PC-9 (cell line): ENCODE measurements at regions not wholly inside any gene's neighbourhood (a gene's known extent, or its start where the extent isn't known, plus 50 kb on each side); places are given as distances from the start of the nearest gene placed in this dataset.

Experiments
- BruUV-seq: library from RNA; stranded (reverse); fragments of 400-500 nt; replicated peaks from 2 replicates; lab custom pipeline; 2021; lab: Mats Ljungman, UMichigan
- CTCF ChIA-PET: fragments of 300-600 bp; sonication (Branson Sonifier 250); formaldehyde crosslinking; loops from one replicate; lab custom pipeline; 2022; ENCODE audit warnings: antibody characterized with exemption; lab: Charles Lee
- POLR2A ChIA-PET: fragments of 300-600 bp; sonication (Branson Sonifier 250); formaldehyde crosslinking; loops from one replicate; lab custom pipeline; 2022; ENCODE audit warnings: antibody characterized with exemption; ENCODE audit not compliant: unreplicated experiment; lab: Charles Lee
- DNase-seq, 2 experiments: peaks; one replicate each; pipeline versions ENCODE4 v3.0.0 to v3.0.0-alpha.2; 2015 to 2022; ENCODE audit warnings: mixed read lengths in 1 of 2
- H2AFZ ChIP-seq: fragments of 200-600 bp; sonication (generic); 2 replicates; pipeline ENCODE4 v1.8.1; 2017; ENCODE audit warnings: antibody characterized with exemption
- H3F3A ChIP-seq: fragments of 200-600 bp; sonication (generic); 2 replicates; pipeline ENCODE4 v1.8.1; 2017; ENCODE audit warnings: antibody characterized with exemption, mild to moderate bottlenecking, low read depth; ENCODE audit not compliant: insufficient read depth
- H3K27ac ChIP-seq: fragments of 200-600 bp; sonication (generic); 2 replicates; pipeline ENCODE4 v1.6.1; 2016; ENCODE audit warnings: mixed run types
- H3K27me3 ChIP-seq: fragments of 200-600 bp; sonication (generic); 2 replicates; pipeline ENCODE4 v1.6.1; 2016; ENCODE audit warnings: low read depth, mixed run types; ENCODE audit not compliant: insufficient read depth
- H3K36me3 ChIP-seq: fragments of 200-600 bp; sonication (generic); 2 replicates; pipeline ENCODE4 v1.6.1; 2016; ENCODE audit warnings: low read depth, mixed run types
- H3K4me1 ChIP-seq: fragments of 200-600 bp; sonication (generic); replicated peaks from 2 replicates; pipeline ENCODE4 v1.6.1; 2016; ENCODE audit warnings: mixed run types; ENCODE audit not compliant: insufficient read depth
- H3K4me2 ChIP-seq: fragments of 200-600 bp; sonication (generic); 2 replicates; pipeline ENCODE4 v1.6.1; 2017; ENCODE audit warnings: mixed run types
- H3K4me3 ChIP-seq: fragments of 200-600 bp; sonication (generic); 2 replicates; pipeline ENCODE4 v1.6.1; 2016; ENCODE audit warnings: mixed run types
- H3K79me2 ChIP-seq: fragments of 200-600 bp; sonication (generic); 2 replicates; pipeline ENCODE4 v1.6.1; 2017; ENCODE audit warnings: low read depth, mixed run types
- H3K9me2 ChIP-seq: fragments of 200-600 bp; sonication (generic); 2 replicates; pipeline ENCODE4 v1.8.1; 2017; ENCODE audit warnings: mild to moderate bottlenecking; ENCODE audit not compliant: insufficient read depth
- H3K9me3 ChIP-seq: fragments of 200-600 bp; sonication (generic); 2 replicates; pipeline ENCODE4 v1.8.1; 2016; ENCODE audit warnings: low read depth; ENCODE audit not compliant: insufficient read depth
- H4K20me1 ChIP-seq: fragments of 200-600 bp; sonication (generic); 2 replicates; pipeline ENCODE4 v1.8.1; 2017; ENCODE audit not compliant: insufficient read depth
- CTCF ChIP-seq: fragments of 200-600 bp; sonication (generic); conservative IDR thresholded peaks from 2 replicates; pipeline ENCODE4 v1.6.1; 2017; ENCODE audit warnings: mixed run types, antibody characterized with exemption, mild to moderate bottlenecking, moderate library complexity
- EZH2 ChIP-seq: fragments of 200-600 bp; sonication (generic); IDR thresholded peaks from 2 replicates; pipeline ENCODE4 v1.8.0; 2017; ENCODE audit warnings: antibody characterized with exemption, low read depth
- intact Hi-C: fragments of 100-400 bp; cut with micrococcal nuclease; formaldehyde crosslinking; loops from one replicate; pipeline ENCODE4 v1.10.0; 2022; ENCODE audit not compliant: unreplicated experiment

- H3K27ac ChIP-seq = no peak overlapping the region
Measured at GRCh38 chr1:79762461-79762860, 755.9 kb upstream of the ADGRL4 start.

GRCh38 chr1:79760531-79760930 is 754.0 kb upstream of the ADGRL4 start:
- Histone ChIP-seq H3K4me3 (no peak overlapping the region), H3K27me3 (no peaks in the 10 kb centered on the region), H3K79me2 (no peaks in the 10 kb centered on the region), H3K9me3 (no peaks in the 10 kb centered on the region; the same call in 1 of the 2 replicates), H3K4me1 (no peaks in the 10 kb centered on the region), H3K9me2 (no peaks in the 10 kb centered on the region), H3F3A (no peaks in the 10 kb centered on the region), H4K20me1 (no peaks in the 10 kb centered on the region), H3K4me2 (no peak overlapping the region), H3K27ac (no peak overlapping the region), H2AFZ (no peak overlapping the region), H3K36me3 (no peaks in the 10 kb centered on the region)
- CTCF ChIA-PET = no interaction called here
- no peak for DNase-seq
- intact Hi-C loops = no loop called here
- TF ChIP-seq EZH2 = no peak
- TF ChIP-seq CTCF = no peak
- POLR2A ChIA-PET = no interaction called here
- no TSS peak for BruUV-seq

More at GRCh38 chr1:79762461-79762860, 755.9 kb upstream of the ADGRL4 start:
- CTCF ChIA-PET = no interaction called here
- intact Hi-C loops = no loop called here
- POLR2A ChIA-PET = no interaction called here
- Histone ChIP-seq H3K27me3 (no peaks in the 10 kb centered on the region), H3K36me3 (no peaks in the 10 kb centered on the region), H3K9me2 (no peaks in the 10 kb centered on the region), H2AFZ (no peak overlapping the region), H3K4me1 (no peaks in the 10 kb centered on the region), H3K79me2 (no peaks in the 10 kb centered on the region), H3K4me3 (no peak overlapping the region), H3K4me2 (no peak overlapping the region), H3K9me3 (no peaks in the 10 kb centered on the region; the same call in 1 of the 2 replicates), H4K20me1 (no peaks in the 10 kb centered on the region), H3F3A (no peaks in the 10 kb centered on the region)
- TF ChIP-seq CTCF = no peak
- TF ChIP-seq EZH2 = no peak
- no peak for DNase-seq
- BruUV-seq = no TSS peak

- Histone ChIP-seq H3K9me3 (0 out of 2 replicates have a peak, but pooled peaks cover 4% of the 10 kb centered on the region), H3K27me3 (no peaks in the 10 kb centered on the region), H4K20me1 (no peaks in the 10 kb centered on the region), H2AFZ (no peak overlapping the region), H3K4me3 (no peak overlapping the region), H3K4me2 (no peak overlapping the region), H3K36me3 (no peaks in the 10 kb centered on the region), H3K9me2 (no peaks in the 10 kb centered on the region), H3F3A (no peaks in the 10 kb centered on the region; the same call in 1 of the 2 replicates), H3K79me2 (no peaks in the 10 kb centered on the region), H3K27ac (no peak overlapping the region), H3K4me1 (0 out of 2 replicates have a peak, but pooled peaks cover 11% of the 10 kb centered on the region)
- peak in 1 of 2 experiments; percentile 39 for DNase-seq
- BruUV-seq = no TSS peak
- ChIA-PET CTCF (no interaction called here), POLR2A (no interaction called here)
- intact Hi-C loops = no loop called here
- no peak for TF ChIP-seq EZH2
- TF ChIP-seq CTCF = no peak
Measured at GRCh38 chr1:79749607-79750006, 743.1 kb upstream of the ADGRL4 start.
